Activated naive CD4-positive, alpha-beta T cell treated with anti-CD3 and anti-CD28 coated beads, Interleukin-2, amount 50 U/mL, for 24 hours (primary cell): ENCODE measurements at regions not wholly inside any gene's neighbourhood (a gene's known extent, or its start where the extent isn't known, plus 50 kb on each side); places are given as distances from the start of the nearest gene placed in this dataset.

Experiments
- H3K27ac Mint-ChIP-seq: one replicate; pipeline ENCODE4 v1.8.0; 2021; ENCODE audit warnings: mild to moderate bottlenecking, mixed read lengths
- H3K27me3 Mint-ChIP-seq: one replicate; pipeline ENCODE4 v1.8.0; 2021; ENCODE audit warnings: mixed read lengths
- H3K36me3 Mint-ChIP-seq: one replicate; pipeline ENCODE4 v1.8.0; 2021; ENCODE audit warnings: mixed read lengths
- H3K4me1 Mint-ChIP-seq: one replicate; pipeline ENCODE4 v1.8.0; 2021; ENCODE audit warnings: mixed read lengths
- H3K4me3 Mint-ChIP-seq: one replicate; pipeline ENCODE4 v1.8.0; 2021; ENCODE audit warnings: mild to moderate bottlenecking, mixed read lengths
- H3K9me3 Mint-ChIP-seq: one replicate; pipeline ENCODE4 v1.8.0; 2021; ENCODE audit warnings: mixed read lengths

GRCh38 chr12:19946550-19946949 lies 421.8 kb upstream of the PDE3A start:
- H3K4me1 Mint-ChIP-seq, result no peaks in the 10 kb centered on the region
- no peak overlapping the region for H3K27ac Mint-ChIP-seq
- no peaks in the 10 kb centered on the region for H3K9me3 Mint-ChIP-seq
- no peaks in the 10 kb centered on the region for H3K27me3 Mint-ChIP-seq
- H3K36me3 Mint-ChIP-seq, result no peaks in the 10 kb centered on the region
- no peak overlapping the region for H3K4me3 Mint-ChIP-seq

- Mint-ChIP-seq H3K9me3 (no peaks in the 10 kb centered on the region), H3K27me3 (no peaks in the 10 kb centered on the region), H3K4me1 (no peaks in the 10 kb centered on the region), H3K36me3 (no peaks in the 10 kb centered on the region), H3K4me3 (no peak overlapping the region), H3K27ac (no peak overlapping the region)
Measured at GRCh38 chr12:19947344-19947743, 421.0 kb upstream of the PDE3A start.

GRCh38 chr12:19951664-19952063 lies 416.7 kb upstream of the PDE3A start:
- no peaks in the 10 kb centered on the region for H3K27me3 Mint-ChIP-seq
- no peaks in the 10 kb centered on the region for H3K4me1 Mint-ChIP-seq
- no peak overlapping the region for H3K4me3 Mint-ChIP-seq
- no peak overlapping the region for H3K27ac Mint-ChIP-seq
- no peaks in the 10 kb centered on the region for H3K9me3 Mint-ChIP-seq
- H3K36me3 Mint-ChIP-seq, result no peaks in the 10 kb centered on the region

- Mint-ChIP-seq H3K27ac (no peak overlapping the region), H3K4me3 (no peak overlapping the region), H3K36me3 (no peaks in the 10 kb centered on the region), H3K4me1 (no peaks in the 10 kb centered on the region), H3K27me3 (no peaks in the 10 kb centered on the region), H3K9me3 (no peaks in the 10 kb centered on the region)
Measured at GRCh38 chr12:19953734-19954133, 414.6 kb upstream of the PDE3A start.

- Mint-ChIP-seq H3K27ac (no peak overlapping the region), H3K4me1 (no peaks in the 10 kb centered on the region), H3K27me3 (no peaks in the 10 kb centered on the region), H3K36me3 (no peaks in the 10 kb centered on the region), H3K4me3 (no peak overlapping the region), H3K9me3 (no peaks in the 10 kb centered on the region)
Measured at GRCh38 chr12:19954163-19954562, 414.2 kb upstream of the PDE3A start.

GRCh38 chr12:19957308-19958125 lies 410.8 kb upstream of the PDE3A start:
- Mint-ChIP-seq H3K27ac (no peak overlapping the region), H3K4me1 (no peaks in the 10 kb centered on the region), H3K27me3 (no peaks in the 10 kb centered on the region), H3K9me3 (no peaks in the 10 kb centered on the region), H3K4me3 (no peak overlapping the region), H3K36me3 (no peaks in the 10 kb centered on the region)

GRCh38 chr12:19958389-19958788 lies 409.9 kb upstream of the PDE3A start:
- Mint-ChIP-seq H3K9me3 (no peaks in the 10 kb centered on the region), H3K27ac (no peak overlapping the region), H3K36me3 (no peaks in the 10 kb centered on the region), H3K27me3 (no peaks in the 10 kb centered on the region), H3K4me3 (no peak overlapping the region), H3K4me1 (no peaks in the 10 kb centered on the region)

- H3K4me1 Mint-ChIP-seq, result no peaks in the 10 kb centered on the region
- no peak overlapping the region for H3K4me3 Mint-ChIP-seq
- H3K36me3 Mint-ChIP-seq, result no peaks in the 10 kb centered on the region
- no peaks in the 10 kb centered on the region for H3K27me3 Mint-ChIP-seq
- H3K9me3 Mint-ChIP-seq, result no peaks in the 10 kb centered on the region
- no peak overlapping the region for H3K27ac Mint-ChIP-seq
Measured at GRCh38 chr12:19959353-19959752, 409.0 kb upstream of the PDE3A start.

- Mint-ChIP-seq H3K9me3 (no peaks in the 10 kb centered on the region), H3K4me3 (no peak overlapping the region), H3K36me3 (no peaks in the 10 kb centered on the region), H3K27me3 (no peaks in the 10 kb centered on the region), H3K4me1 (no peaks in the 10 kb centered on the region), H3K27ac (no peak overlapping the region)
Measured at GRCh38 chr12:19960527-19960926, 407.8 kb upstream of the PDE3A start.

GRCh38 chr12:19962192-19962591 lies 406.1 kb upstream of the PDE3A start:
- H3K27ac Mint-ChIP-seq, result no peak overlapping the region
- H3K36me3 Mint-ChIP-seq, result no peaks in the 10 kb centered on the region
- no peaks in the 10 kb centered on the region for H3K9me3 Mint-ChIP-seq
- H3K27me3 Mint-ChIP-seq, result no peaks in the 10 kb centered on the region
- H3K4me3 Mint-ChIP-seq, result no peak overlapping the region
- no peaks in the 10 kb centered on the region for H3K4me1 Mint-ChIP-seq

- Mint-ChIP-seq H3K27ac (no peak overlapping the region), H3K36me3 (no peaks in the 10 kb centered on the region), H3K27me3 (no peaks in the 10 kb centered on the region), H3K4me1 (no peaks in the 10 kb centered on the region), H3K4me3 (no peak overlapping the region), H3K9me3 (no peaks in the 10 kb centered on the region)
Measured at GRCh38 chr12:19963972-19964371, 404.4 kb upstream of the PDE3A start.

- Mint-ChIP-seq H3K9me3 (no peaks in the 10 kb centered on the region), H3K4me3 (no peak overlapping the region), H3K27ac (no peak overlapping the region), H3K36me3 (no peaks in the 10 kb centered on the region), H3K4me1 (no peaks in the 10 kb centered on the region), H3K27me3 (no peaks in the 10 kb centered on the region)
Measured at GRCh38 chr12:19964549-19964948, 403.8 kb upstream of the PDE3A start.

- H3K36me3 Mint-ChIP-seq, result no peaks in the 10 kb centered on the region
- H3K27ac Mint-ChIP-seq, result no peak overlapping the region
- H3K27me3 Mint-ChIP-seq, result no peaks in the 10 kb centered on the region
- H3K9me3 Mint-ChIP-seq, result no peaks in the 10 kb centered on the region
- H3K4me1 Mint-ChIP-seq, result no peaks in the 10 kb centered on the region
- no peak overlapping the region for H3K4me3 Mint-ChIP-seq
Measured at GRCh38 chr12:19965196-19966038, 402.9 kb upstream of the PDE3A start.

GRCh38 chr12:19967001-19967400 lies 401.3 kb upstream of the PDE3A start:
- Mint-ChIP-seq H3K4me3 (no peak overlapping the region), H3K27me3 (no peaks in the 10 kb centered on the region), H3K4me1 (no peaks in the 10 kb centered on the region), H3K27ac (no peak overlapping the region), H3K36me3 (no peaks in the 10 kb centered on the region), H3K9me3 (no peaks in the 10 kb centered on the region)

- Mint-ChIP-seq H3K27ac (no peak overlapping the region), H3K4me3 (no peak overlapping the region), H3K36me3 (no peaks in the 10 kb centered on the region), H3K27me3 (no peaks in the 10 kb centered on the region), H3K9me3 (no peaks in the 10 kb centered on the region), H3K4me1 (no peaks in the 10 kb centered on the region)
Measured at GRCh38 chr12:19967431-19967830, 400.9 kb upstream of the PDE3A start.

GRCh38 chr12:19970116-19970515 lies 398.2 kb upstream of the PDE3A start:
- H3K27ac Mint-ChIP-seq, result no peak overlapping the region
- no peaks in the 10 kb centered on the region for H3K36me3 Mint-ChIP-seq
- H3K4me1 Mint-ChIP-seq, result no peaks in the 10 kb centered on the region
- H3K4me3 Mint-ChIP-seq, result no peak overlapping the region
- H3K9me3 Mint-ChIP-seq, result no peaks in the 10 kb centered on the region
- no peaks in the 10 kb centered on the region for H3K27me3 Mint-ChIP-seq
